ENCODE measurements at regions not wholly inside any gene's neighbourhood (a gene's known extent, or its start where the extent isn't known, plus 50 kb on each side); places are given as distances from the start of the nearest gene placed in this dataset.

DNA sequence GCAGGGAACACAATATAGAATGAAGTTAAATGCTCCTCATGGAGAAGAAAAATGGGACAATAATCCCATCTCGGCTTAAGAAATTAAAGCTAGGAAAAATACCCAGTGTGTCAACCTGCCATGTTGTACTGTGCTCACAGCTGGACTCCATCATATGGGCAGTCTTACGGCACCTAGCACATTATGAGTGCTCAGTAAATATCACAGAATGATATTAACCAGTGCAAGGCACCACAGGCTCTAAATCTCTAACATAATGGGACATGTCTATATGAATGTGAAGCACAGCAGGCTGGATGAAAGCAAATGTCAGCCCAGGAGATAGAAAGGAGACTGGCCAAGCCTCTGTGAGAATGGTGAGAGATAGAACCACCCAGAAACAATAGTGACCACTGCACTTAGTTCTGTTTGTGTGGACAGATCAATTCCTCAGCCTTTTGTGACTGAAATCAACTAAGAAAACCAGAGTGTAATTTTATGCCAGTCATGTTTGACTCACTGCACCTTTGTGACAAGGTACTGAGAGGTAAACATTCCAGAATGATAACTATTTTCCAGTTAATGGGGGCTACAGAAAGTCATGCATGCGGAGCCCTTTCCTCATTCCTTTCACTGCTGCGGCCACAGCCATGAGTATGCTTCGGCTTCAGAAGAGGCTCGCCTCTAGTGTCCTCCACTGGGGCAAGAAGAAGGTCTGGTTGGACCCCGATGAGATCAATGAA lies 140.4 kb upstream of the CDH6 start:
- Histone ChIP-seq H3K27me3 (no peaks in the 10 kb centered on the region), H3K4me3 (no peak overlapping the region), H3K9me3 (no peaks in the 10 kb centered on the region), H3K36me3 (no peaks in the 10 kb centered on the region), H3K4me1 (no peaks in the 10 kb centered on the region), H3K27ac (no peak overlapping the region)
- TF ChIP-seq POLR2AphosphoS5 (IDR thresholded peaks at IDR 0.05; ENCODE audit: insufficient read depth in 1 of 2, low read depth in 1 of 2) (no peak), POLR2A (IDR thresholded peaks at IDR 0.05) (no peak)
- TF ChIP-seq, protein P1, sequence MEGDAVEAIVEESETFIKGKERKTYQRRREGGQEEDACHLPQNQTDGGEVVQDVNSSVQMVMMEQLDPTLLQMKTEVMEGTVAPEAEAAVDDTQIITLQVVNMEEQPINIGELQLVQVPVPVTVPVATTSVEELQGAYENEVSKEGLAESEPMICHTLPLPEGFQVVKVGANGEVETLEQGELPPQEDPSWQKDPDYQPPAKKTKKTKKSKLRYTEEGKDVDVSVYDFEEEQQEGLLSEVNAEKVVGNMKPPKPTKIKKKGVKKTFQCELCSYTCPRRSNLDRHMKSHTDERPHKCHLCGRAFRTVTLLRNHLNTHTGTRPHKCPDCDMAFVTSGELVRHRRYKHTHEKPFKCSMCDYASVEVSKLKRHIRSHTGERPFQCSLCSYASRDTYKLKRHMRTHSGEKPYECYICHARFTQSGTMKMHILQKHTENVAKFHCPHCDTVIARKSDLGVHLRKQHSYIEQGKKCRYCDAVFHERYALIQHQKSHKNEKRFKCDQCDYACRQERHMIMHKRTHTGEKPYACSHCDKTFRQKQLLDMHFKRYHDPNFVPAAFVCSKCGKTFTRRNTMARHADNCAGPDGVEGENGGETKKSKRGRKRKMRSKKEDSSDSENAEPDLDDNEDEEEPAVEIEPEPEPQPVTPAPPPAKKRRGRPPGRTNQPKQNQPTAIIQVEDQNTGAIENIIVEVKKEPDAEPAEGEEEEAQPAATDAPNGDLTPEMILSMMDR (IDR thresholded peaks at IDR 0.05), result no peak
- DNase-seq (ENCODE audit: extremely low spot score in 2 of 2), result no peak
- intact Hi-C loops (cut with DNase I), result no loop called here

DNA sequence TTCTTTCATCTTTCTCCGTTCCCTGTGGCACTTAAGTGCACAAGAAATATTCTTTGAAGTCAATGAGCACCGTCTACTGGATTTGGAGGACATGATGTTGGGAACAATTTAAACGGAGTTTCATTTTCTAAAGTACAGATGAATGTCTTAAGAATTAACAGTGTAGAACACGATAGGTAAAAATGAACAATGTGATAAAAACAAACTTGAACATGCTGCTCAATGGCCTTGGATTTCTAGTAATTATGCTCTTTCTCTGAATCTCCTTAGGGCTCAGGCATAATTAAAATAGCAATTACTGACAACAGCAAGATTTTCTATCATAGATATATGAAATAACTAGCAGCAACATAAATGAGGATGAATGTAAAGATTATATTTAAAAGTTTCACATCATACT lies 142.2 kb upstream of the CDH6 start:
- TF ChIP-seq, protein P1 (IDR thresholded peaks at IDR 0.05), result no peak
- TF ChIP-seq POLR2AphosphoS5 (IDR thresholded peaks at IDR 0.05; ENCODE audit: insufficient read depth in 1 of 2, low read depth in 1 of 2), result no peak
- no peak for TF ChIP-seq POLR2A (IDR thresholded peaks at IDR 0.05)
- no peaks in the 10 kb centered on the region for H3K9me3 ChIP-seq
- intact Hi-C loops (cut with DNase I), result no loop called here
- H3K27ac ChIP-seq, result no peak overlapping the region
- H3K4me3 ChIP-seq, result no peak overlapping the region
- H3K4me1 ChIP-seq, result no peaks in the 10 kb centered on the region
- H3K36me3 ChIP-seq, result no peaks in the 10 kb centered on the region
- no peak for DNase-seq (ENCODE audit: extremely low spot score in 2 of 2)
- no peaks in the 10 kb centered on the region for H3K27me3 ChIP-seq

DNA sequence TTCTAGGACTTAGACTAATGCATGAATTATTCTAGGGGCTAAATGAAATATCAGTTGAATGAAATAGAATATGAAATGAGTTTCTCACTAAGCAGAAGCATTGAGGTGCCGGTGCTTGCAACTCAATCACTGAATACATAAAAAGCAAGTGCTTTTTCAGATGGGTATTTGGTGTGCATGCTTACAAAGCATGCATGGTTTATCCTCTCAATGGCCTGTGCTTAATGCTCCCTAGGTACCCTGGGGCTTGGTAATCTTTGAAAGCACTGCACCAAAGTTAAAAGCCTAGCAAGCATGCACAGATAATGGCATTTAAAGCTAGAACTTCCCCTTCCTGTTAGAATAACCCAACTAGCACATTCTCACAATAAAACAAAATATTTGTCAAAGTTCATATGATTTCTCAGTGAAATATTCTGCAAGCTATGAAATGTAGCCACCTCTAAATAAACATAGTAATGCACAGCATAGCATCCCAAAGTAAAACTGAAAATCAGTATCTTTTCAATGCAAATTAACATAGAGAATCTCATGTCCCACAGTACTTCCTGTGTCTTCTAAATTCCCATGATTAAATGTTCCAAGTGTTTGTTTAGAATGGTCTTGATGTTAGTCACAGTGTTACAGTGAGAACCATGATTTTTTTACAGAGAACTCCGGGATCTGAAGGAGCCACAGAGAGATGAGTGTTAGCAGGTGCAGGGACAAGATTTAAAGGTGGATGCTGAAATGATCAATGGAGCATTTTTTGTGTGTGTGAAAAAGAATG lies 143.4 kb upstream of the CDH6 start:
- intact Hi-C loops (cut with DNase I), result no loop called here
- Histone ChIP-seq H3K9me3 (no peaks in the 10 kb centered on the region), H3K36me3 (no peaks in the 10 kb centered on the region), H3K27ac (no peak overlapping the region), H3K4me1 (no peaks in the 10 kb centered on the region), H3K27me3 (no peaks in the 10 kb centered on the region), H3K4me3 (no peak overlapping the region)
- TF ChIP-seq POLR2AphosphoS5 (IDR thresholded peaks at IDR 0.05; ENCODE audit: insufficient read depth in 1 of 2, low read depth in 1 of 2) (no peak), POLR2A (IDR thresholded peaks at IDR 0.05) (no peak)
- TF ChIP-seq, protein P1 (IDR thresholded peaks at IDR 0.05), result no peak
- no peak for DNase-seq (ENCODE audit: extremely low spot score in 2 of 2)

DNA sequence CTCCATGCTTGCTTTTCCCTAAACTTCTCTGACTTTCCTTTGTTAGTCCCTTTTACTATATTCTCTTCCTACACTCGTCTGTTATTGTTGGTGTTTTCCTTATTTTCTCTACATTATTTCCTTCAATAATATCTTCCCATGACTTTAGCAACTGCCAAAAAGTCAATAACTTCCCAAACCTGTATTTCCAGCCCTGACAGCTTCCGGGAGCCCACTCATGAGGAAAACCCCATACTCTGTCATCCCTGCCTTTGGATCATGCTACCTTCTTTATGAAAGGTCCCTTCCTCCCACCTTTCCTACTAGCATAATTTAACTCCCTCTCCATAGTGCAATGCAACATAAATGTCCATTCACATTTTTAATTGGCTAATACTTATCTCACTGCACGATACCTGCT lies 144.0 kb upstream of the CDH6 start:
- Histone ChIP-seq H3K27me3 (no peaks in the 10 kb centered on the region), H3K4me3 (no peak overlapping the region), H3K36me3 (no peaks in the 10 kb centered on the region), H3K27ac (no peak overlapping the region), H3K4me1 (no peaks in the 10 kb centered on the region), H3K9me3 (no peaks in the 10 kb centered on the region)
- TF ChIP-seq POLR2AphosphoS5 (IDR thresholded peaks at IDR 0.05; ENCODE audit: insufficient read depth in 1 of 2, low read depth in 1 of 2) (no peak), POLR2A (IDR thresholded peaks at IDR 0.05) (no peak)
- TF ChIP-seq, protein P1 (IDR thresholded peaks at IDR 0.05), result no peak
- intact Hi-C loops (cut with DNase I), result no loop called here
- no peak for DNase-seq (ENCODE audit: extremely low spot score in 2 of 2)
